IMR-90 (cell line): ENCODE measurements at regions not wholly inside any gene's neighbourhood (a gene's known extent, or its start where the extent isn't known, plus 50 kb on each side); places are given as distances from the start of the nearest gene placed in this dataset.
A peak's percentile ranks its signal among the peaks of the same experiment; 100 is the strongest.

Experiments used
- ATAC-seq: fragments of 200-7000 bp; cut with Tn5 transposase; 2 replicates; pipeline ENCODE4 v1.9.1; 2020; ENCODE audit warnings: low read depth, mild to moderate bottlenecking, moderate library complexity
- BruUV-seq: library from RNA; stranded (reverse); fragments of 400-500 nt; replicated peaks from 2 replicates; lab custom pipeline; 2021; lab: Mats Ljungman, UMichigan
- CTCF ChIA-PET: fragments of 300-600 bp; formaldehyde crosslinking; extraction: SDS; loops from one replicate; lab custom pipeline; 2021; ENCODE audit warnings: antibody characterized with exemption; lab: Yijun Ruan, JAX
- POLR2A ChIA-PET: fragments of 300-600 bp; sonication (Branson Sonifier 250); formaldehyde crosslinking; loops from one replicate; lab custom pipeline; 2022; ENCODE audit warnings: antibody characterized with exemption; ENCODE audit not compliant: unreplicated experiment; lab: Charles Lee
- DNase-seq: peaks from one replicate; pipeline ENCODE4 v3.0.0; 2013
- H2AFZ ChIP-seq: replicated peaks from 2 replicates; pipeline ENCODE3; 2013; ENCODE audit warnings: low read length, mild to moderate bottlenecking; ENCODE audit not compliant: poor library complexity
- H2AK5ac ChIP-seq: 2 replicates; pipeline ENCODE4 v1.6.1; 2013; ENCODE audit warnings: low read depth, low read length, inconsistent platforms
- H2AK9ac ChIP-seq: replicated peaks from 2 replicates; pipeline ENCODE3; 2013; ENCODE audit warnings: mild to moderate bottlenecking, low read depth, low read length, moderate library complexity; ENCODE audit not compliant: poor library complexity
- H2BK120ac ChIP-seq: 2 replicates; pipeline ENCODE4 v1.6.1; 2013; ENCODE audit warnings: low read depth, low read length, inconsistent platforms
- H2BK15ac ChIP-seq: 3 replicates; pipeline ENCODE4 v1.6.1; 2013; ENCODE audit warnings: low read depth, low read length, inconsistent platforms
- H2BK20ac ChIP-seq: 2 replicates; pipeline ENCODE4 v1.6.1; 2013; ENCODE audit warnings: low read depth, mild to moderate bottlenecking, inconsistent platforms, low read length, moderate library complexity
- H2BK5ac ChIP-seq: 2 replicates; pipeline ENCODE4 v1.6.1; 2013; ENCODE audit warnings: mild to moderate bottlenecking, low read depth, low read length, inconsistent platforms; ENCODE audit not compliant: poor library complexity, severe bottlenecking
- H3K14ac ChIP-seq: replicated peaks from 2 replicates; pipeline ENCODE4 v1.6.1; 2013; ENCODE audit warnings: low read depth, low read length, inconsistent platforms
- H3K18ac ChIP-seq: 2 replicates; pipeline ENCODE4 v1.6.1; 2013; ENCODE audit warnings: low read depth, low read length, control low read depth
- H3K23ac ChIP-seq: 2 replicates; pipeline ENCODE4 v1.6.1; 2013; ENCODE audit warnings: low read depth, low read length, inconsistent platforms
- H3K27ac ChIP-seq: 2 replicates; pipeline ENCODE4 v1.5.1; 2013; ENCODE audit warnings: mild to moderate bottlenecking, control low read depth, low read length; ENCODE audit not compliant: insufficient read depth
- H3K27me3 ChIP-seq: 2 replicates; pipeline ENCODE4 v1.6.1; 2013; ENCODE audit warnings: low read length; ENCODE audit not compliant: control insufficient read depth, insufficient read depth
- H3K36me3 ChIP-seq: 2 replicates; pipeline ENCODE4 v1.6.1; 2013; ENCODE audit warnings: low read length, mixed read lengths; ENCODE audit not compliant: control insufficient read depth, insufficient read depth
- H3K4ac ChIP-seq: 2 replicates; pipeline ENCODE4 v1.6.1; 2013; ENCODE audit warnings: low read depth, low read length, inconsistent platforms
- H3K4me1 ChIP-seq: 2 replicates; pipeline ENCODE4 v1.6.1; 2013; ENCODE audit warnings: low read length, mixed read lengths; ENCODE audit not compliant: control insufficient read depth, insufficient read depth
- H3K4me2 ChIP-seq: 2 replicates; pipeline ENCODE4 v1.6.1; 2013; ENCODE audit warnings: low read depth, mild to moderate bottlenecking, control low read depth, low read length, moderate library complexity
- H3K4me3 ChIP-seq: 2 replicates; pipeline ENCODE4 v1.5.1; 2013; ENCODE audit warnings: low read depth, mild to moderate bottlenecking, control low read depth, low read length, moderate library complexity; ENCODE audit not compliant: insufficient read depth
- H3K56ac ChIP-seq: 2 replicates; pipeline ENCODE4 v1.6.1; 2013; ENCODE audit warnings: low read length, inconsistent platforms; ENCODE audit not compliant: insufficient read depth; ENCODE audit errors: extremely low read depth
- H3K79me1 ChIP-seq, 2 experiments: 2 replicates each; pipeline ENCODE4 v1.6.1; 2013; ENCODE audit warnings: low read length in 2 of 2, inconsistent platforms in 1 of 2, low read depth in 1 of 2
- H3K9ac ChIP-seq: 2 replicates; pipeline ENCODE4 v1.6.1; 2013; ENCODE audit warnings: low read depth, low read length, control low read depth
- H3K9me1 ChIP-seq: 2 replicates; pipeline ENCODE4 v1.6.1; 2013; ENCODE audit warnings: low read length, inconsistent platforms; ENCODE audit not compliant: insufficient read depth
- H3K9me3 ChIP-seq: 2 replicates; pipeline ENCODE4 v1.6.1; 2013; ENCODE audit warnings: low read length; ENCODE audit not compliant: control insufficient read depth, insufficient read depth
- H4K20me1 ChIP-seq: 2 replicates; pipeline ENCODE4 v1.6.1; 2013; ENCODE audit warnings: low read length, inconsistent platforms; ENCODE audit not compliant: insufficient read depth
- H4K5ac ChIP-seq: 2 replicates; pipeline ENCODE4 v1.6.1; 2013; ENCODE audit warnings: mild to moderate bottlenecking, low read depth, low read length, control low read depth
- H4K8ac ChIP-seq, 2 experiments: 2 replicates each; pipeline ENCODE4 v1.6.1; 2013; ENCODE audit warnings: low read depth in 2 of 2, low read length in 2 of 2, control low read depth in 1 of 2, inconsistent platforms in 1 of 2
- H4K91ac ChIP-seq: 2 replicates; pipeline ENCODE4 v1.6.1; 2013; ENCODE audit warnings: low read depth, low read length, inconsistent platforms; ENCODE audit not compliant: insufficient read depth
- RAD21 ChIP-seq: IDR thresholded peaks from 2 replicates; pipeline ENCODE4 v1.6.1; 2012; ENCODE audit warnings: low read length, improper control_type of control experiment
- WGBS, 2 experiments: methylation state at CpG; one replicate each; pipeline versions ENCODE4 v1.1.5 to v1.1.7; 2013; ENCODE audit warnings: missing lambda C conversion rate in 2 of 2; ENCODE audit not compliant: insufficient read length in 1 of 2; ENCODE audit errors: extremely low coverage in 2 of 2; 5-methylcytosine and 5-hydroxymethylcytosine counted together
- dilution Hi-C: fragments of 300-500 bp; cut with HindIII; formaldehyde crosslinking; loops from one replicate; pipeline ENCODE4 v1.14.3; 2018; ENCODE audit warnings: low sequenced_read_pairs; ENCODE audit not compliant: unreplicated experiment
- in situ Hi-C: fragments of 300-500 bp; cut with MboI; formaldehyde crosslinking; loops from 3 replicates; pipeline ENCODE4 v1.14.3; 2019; ENCODE audit warnings: low sequenced_read_pairs, inconsistent platforms, mixed read lengths
- intact Hi-C: fragments of 100-400 bp; cut with micrococcal nuclease; formaldehyde crosslinking; loops from 2 replicates; pipeline ENCODE4 v1.10.0; 2022

DNA sequence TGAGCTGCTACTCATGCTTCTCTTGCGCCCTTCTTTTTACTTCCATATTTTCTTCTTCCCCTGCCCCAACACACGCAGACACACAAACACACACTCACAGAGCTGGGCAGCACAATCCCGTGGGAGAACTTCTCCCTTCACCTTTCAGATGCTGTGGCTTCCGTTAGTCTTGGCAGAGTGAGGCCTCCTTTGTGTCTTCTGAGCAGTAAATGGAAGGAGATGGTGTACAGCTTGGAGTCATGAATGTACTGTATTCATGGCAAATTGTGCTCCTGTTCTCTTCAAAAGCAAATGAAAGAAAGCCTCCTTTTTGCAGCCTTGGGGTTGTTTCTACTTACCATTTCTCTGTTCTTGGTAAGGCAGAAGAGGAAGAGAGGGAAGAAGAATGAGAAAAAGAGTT, 456.6 kb upstream of the TLE4 start:
- BruUV-seq = no TSS peak
- CTCF ChIA-PET = no interaction called here
- TF ChIP-seq RAD21 = no peak

More for the DNA sequence above, 456.6 kb upstream of the TLE4 start:
- Histone ChIP-seq H3K4me2 (no peak overlapping the region), H3K9ac (no peak overlapping the region), H3K36me3 (no peaks in the 10 kb centered on the region), H3K4me1 (no peaks in the 10 kb centered on the region), H2AK9ac (no peak overlapping the region), H2BK20ac (no peak overlapping the region), H4K5ac (no peak overlapping the region), H3K18ac (no peak overlapping the region), H4K20me1 (no peaks in the 10 kb centered on the region), H3K4me3 (no peak overlapping the region), H2BK15ac (peak overlapping the region; percentile 76; the same call in 1 of the 3 replicates), H2AK5ac (no peak overlapping the region; the same call in 1 of the 2 replicates), H3K56ac (no peak overlapping the region), H3K27ac (no peak overlapping the region), H4K8ac (no peak overlapping the region), H2BK5ac (no peak overlapping the region), H3K23ac (no peak overlapping the region), H3K9me3 (no peaks in the 10 kb centered on the region), H3K79me1 (no peaks in the 10 kb centered on the region), H2BK120ac (no peak overlapping the region), H2AFZ (peak overlapping the region; percentile 80), H3K9me1 (0 out of 2 replicates have a peak, but pooled peaks cover 2% of the 10 kb centered on the region), H3K4ac (no peak overlapping the region), H4K91ac (no peak overlapping the region), H3K14ac (no peak overlapping the region), H3K27me3 (no peaks in the 10 kb centered on the region)
- in situ Hi-C loops = no loop called here
- intact Hi-C loops = no loop called here
- dilution Hi-C loops = no loop called here
- ATAC-seq (no peak), DNase-seq (no peak)
- POLR2A ChIA-PET = no interaction called here
- WGBS, 2 experiments = no CpG with 5 or more reads among the region's 4 CpGs
